ENCODE measurements at regions not wholly inside any gene's neighbourhood (a gene's known extent, or its start where the extent isn't known, plus 50 kb on each side); places are given as distances from the start of the nearest gene placed in this dataset.

DNA sequence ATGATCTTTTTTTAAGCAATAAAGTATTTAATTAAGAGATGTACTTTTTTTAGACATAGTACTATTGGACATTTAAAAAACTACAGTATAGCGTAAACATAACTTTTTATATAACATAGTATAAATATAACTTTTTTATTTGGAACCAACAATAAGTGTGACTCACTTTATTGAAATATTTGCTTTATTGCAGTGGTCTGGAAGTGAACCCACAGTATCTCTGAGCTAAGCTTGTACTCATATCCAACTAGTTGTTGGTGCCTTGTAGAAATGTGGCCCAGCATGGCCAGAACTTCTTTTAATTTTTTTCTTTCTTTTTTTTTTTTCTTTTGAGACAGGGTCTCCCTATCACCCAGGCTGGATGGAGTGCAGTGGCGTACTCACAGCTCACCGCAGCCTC lies 61.5 kb upstream of the GALNT10 start:
- Mint-ChIP-seq H3K27me3 (ENCODE audit: insufficient read depth) (peaks cover 25% of the 10 kb centered on the region), H3K36me3 (ENCODE audit: low read depth) (peaks cover 2% of the 10 kb centered on the region), H3K9me3 (peaks cover 13% of the 10 kb centered on the region), H3K4me3 (no peak overlapping the region), H3K4me1 (peaks cover 2% of the 10 kb centered on the region), H3K27ac (no peak overlapping the region)
- Histone ChIP-seq H3K27me3 (ENCODE audit: control insufficient read depth, insufficient read depth, low read length, poor library complexity, severe bottlenecking) (peaks cover 7% of the 10 kb centered on the region), H3K27ac (ENCODE audit: low read depth, low read length) (no peak overlapping the region), H3K9me3 (ENCODE audit: control insufficient read depth, low read length) (no peaks in the 10 kb centered on the region), H3K9ac (ENCODE audit: extremely low read depth, low read length, poor library complexity, severe bottlenecking) (no peak overlapping the region), H3K4me3 (ENCODE audit: low read length) (no peak overlapping the region), H3K4me1 (ENCODE audit: control insufficient read depth, insufficient read depth, low read length) (no peaks in the 10 kb centered on the region), H3K36me3 (ENCODE audit: control insufficient read depth, insufficient read depth, low read length) (no peaks in the 10 kb centered on the region)
- TF ChIP-seq, protein P1, sequence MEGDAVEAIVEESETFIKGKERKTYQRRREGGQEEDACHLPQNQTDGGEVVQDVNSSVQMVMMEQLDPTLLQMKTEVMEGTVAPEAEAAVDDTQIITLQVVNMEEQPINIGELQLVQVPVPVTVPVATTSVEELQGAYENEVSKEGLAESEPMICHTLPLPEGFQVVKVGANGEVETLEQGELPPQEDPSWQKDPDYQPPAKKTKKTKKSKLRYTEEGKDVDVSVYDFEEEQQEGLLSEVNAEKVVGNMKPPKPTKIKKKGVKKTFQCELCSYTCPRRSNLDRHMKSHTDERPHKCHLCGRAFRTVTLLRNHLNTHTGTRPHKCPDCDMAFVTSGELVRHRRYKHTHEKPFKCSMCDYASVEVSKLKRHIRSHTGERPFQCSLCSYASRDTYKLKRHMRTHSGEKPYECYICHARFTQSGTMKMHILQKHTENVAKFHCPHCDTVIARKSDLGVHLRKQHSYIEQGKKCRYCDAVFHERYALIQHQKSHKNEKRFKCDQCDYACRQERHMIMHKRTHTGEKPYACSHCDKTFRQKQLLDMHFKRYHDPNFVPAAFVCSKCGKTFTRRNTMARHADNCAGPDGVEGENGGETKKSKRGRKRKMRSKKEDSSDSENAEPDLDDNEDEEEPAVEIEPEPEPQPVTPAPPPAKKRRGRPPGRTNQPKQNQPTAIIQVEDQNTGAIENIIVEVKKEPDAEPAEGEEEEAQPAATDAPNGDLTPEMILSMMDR (conservative IDR thresholded peaks at IDR 0.05), result no peak
- no peak for DNase-seq
- WGBS, 2 experiments (ENCODE audit: insufficient coverage in 1 of 2, insufficient read length in 1 of 2), result 95 to 100% methylated on average over 2 of the region's 3 CpGs

DNA sequence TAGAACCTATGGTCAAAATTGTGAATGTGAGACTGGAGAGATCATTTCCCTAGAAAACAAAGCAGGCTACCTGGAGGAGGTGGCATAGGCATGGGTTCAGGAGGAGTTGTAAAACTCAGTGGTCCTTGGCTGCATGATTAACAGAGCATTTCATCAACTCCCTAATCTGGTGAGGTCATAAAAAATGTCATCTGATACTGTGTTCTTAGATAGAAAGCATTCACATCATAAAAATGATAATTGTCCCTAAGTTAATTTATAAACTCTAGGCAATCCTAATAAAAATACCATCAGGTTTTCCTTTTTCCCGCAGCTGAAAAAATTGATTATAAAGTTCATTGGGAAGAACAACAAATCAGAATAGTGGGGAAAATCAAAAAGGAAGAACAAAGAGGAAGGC lies 60.6 kb upstream of the GALNT10 start:
- Histone ChIP-seq H3K4me3 (ENCODE audit: low read length) (no peak overlapping the region), H3K36me3 (ENCODE audit: control insufficient read depth, insufficient read depth, low read length) (no peaks in the 10 kb centered on the region), H3K9me3 (ENCODE audit: control insufficient read depth, low read length) (no peaks in the 10 kb centered on the region), H3K9ac (ENCODE audit: extremely low read depth, low read length, poor library complexity, severe bottlenecking) (no peak overlapping the region), H3K4me1 (ENCODE audit: control insufficient read depth, insufficient read depth, low read length) (no peaks in the 10 kb centered on the region), H3K27me3 (ENCODE audit: control insufficient read depth, insufficient read depth, low read length, poor library complexity, severe bottlenecking) (peaks cover 7% of the 10 kb centered on the region), H3K27ac (ENCODE audit: low read depth, low read length) (no peak overlapping the region)
- Mint-ChIP-seq H3K27ac (no peak overlapping the region), H3K4me3 (no peak overlapping the region), H3K36me3 (ENCODE audit: low read depth) (no peaks in the 10 kb centered on the region), H3K27me3 (ENCODE audit: insufficient read depth) (peaks cover 25% of the 10 kb centered on the region), H3K4me1 (peaks cover 5% of the 10 kb centered on the region), H3K9me3 (peaks cover 7% of the 10 kb centered on the region)
- 100% methylated on average over 1 of the region's 1 CpG; no CpG with 5 or more reads in 1 of the 2 experiments for WGBS, 2 experiments (ENCODE audit: insufficient coverage in 1 of 2, insufficient read length in 1 of 2)
- DNase-seq, result no peak
- TF ChIP-seq, protein P1 (conservative IDR thresholded peaks at IDR 0.05), result no peak

DNA sequence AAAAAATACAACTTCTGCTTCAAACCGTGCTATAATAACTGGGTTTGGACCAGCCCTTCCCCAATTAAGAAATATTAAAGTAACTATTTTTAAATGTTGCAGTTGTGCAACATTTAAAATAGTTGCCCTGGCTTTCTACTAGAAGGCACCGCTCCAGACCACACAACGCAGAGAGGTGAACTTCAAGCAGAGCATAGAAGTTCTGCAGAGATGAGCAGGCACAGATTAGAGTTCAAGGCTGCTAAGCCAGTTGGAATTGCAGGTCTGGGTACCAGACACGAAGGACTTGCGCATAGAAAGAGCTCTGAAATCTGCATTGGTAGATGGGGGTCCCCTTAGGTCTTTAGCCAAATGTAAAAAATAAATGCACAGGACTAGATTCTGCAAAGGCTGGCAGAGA lies 58.7 kb upstream of the GALNT10 start:
- TF ChIP-seq, protein P1 (conservative IDR thresholded peaks at IDR 0.05), result no peak
- Mint-ChIP-seq H3K4me3 (no peak overlapping the region), H3K36me3 (ENCODE audit: low read depth) (no peaks in the 10 kb centered on the region), H3K27ac (no peak overlapping the region), H3K9me3 (peaks cover 2% of the 10 kb centered on the region), H3K27me3 (ENCODE audit: insufficient read depth) (peaks cover 20% of the 10 kb centered on the region), H3K4me1 (peaks cover 13% of the 10 kb centered on the region)
- H3K36me3 ChIP-seq (ENCODE audit: control insufficient read depth, insufficient read depth, low read length), result no peaks in the 10 kb centered on the region
- peaks cover 7% of the 10 kb centered on the region for H3K27me3 ChIP-seq (ENCODE audit: control insufficient read depth, insufficient read depth, low read length, poor library complexity, severe bottlenecking)
- H3K4me1 ChIP-seq (ENCODE audit: control insufficient read depth, insufficient read depth, low read length), result no peaks in the 10 kb centered on the region
- H3K27ac ChIP-seq (ENCODE audit: low read depth, low read length), result no peak overlapping the region
- H3K9ac ChIP-seq (ENCODE audit: extremely low read depth, low read length, poor library complexity, severe bottlenecking), result no peak overlapping the region
- DNase-seq, result no peak
- H3K4me3 ChIP-seq (ENCODE audit: low read length), result no peak overlapping the region
- H3K9me3 ChIP-seq (ENCODE audit: control insufficient read depth, low read length), result no peaks in the 10 kb centered on the region
- 92 to 97% methylated on average over 4 to 5 of the region's 5 CpGs for WGBS, 2 experiments (ENCODE audit: insufficient coverage in 1 of 2, insufficient read length in 1 of 2)
